HG02938 (cell line): ENCODE measurements at regions not wholly inside any gene's neighbourhood (a gene's known extent, or its start where the extent isn't known, plus 50 kb on each side); places are given as distances from the start of the nearest gene placed in this dataset.

ENCODE experiments used
- ATAC-seq: cut with Tn5 transposase; IDR thresholded peaks from one replicate; pipeline ENCODE4 v1.9.1; 2021; ENCODE audit warnings: mild to moderate bottlenecking, moderate library complexity; ENCODE audit not compliant: unreplicated experiment

DNA sequence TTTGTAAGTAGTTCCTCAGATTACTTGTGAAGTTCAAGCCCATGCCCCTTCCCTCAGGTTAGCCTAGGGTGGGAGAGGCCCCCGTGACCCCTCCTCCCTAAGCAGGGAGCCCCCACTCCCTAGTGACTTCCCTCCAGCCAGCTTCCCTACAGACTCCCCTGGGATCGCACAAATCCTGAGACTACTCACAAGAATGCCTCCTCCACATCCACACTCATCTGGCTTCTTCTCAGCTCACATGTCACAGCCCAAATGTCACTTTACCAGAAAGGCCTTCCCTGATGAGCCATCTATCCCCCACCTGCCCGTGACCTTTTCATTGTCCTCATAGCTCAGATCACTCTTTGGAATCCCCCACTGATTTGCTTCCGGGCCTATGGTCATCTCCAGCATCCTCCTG is 96.7 kb upstream of the ARAP3 start:
- no peak for ATAC-seq

DNA sequence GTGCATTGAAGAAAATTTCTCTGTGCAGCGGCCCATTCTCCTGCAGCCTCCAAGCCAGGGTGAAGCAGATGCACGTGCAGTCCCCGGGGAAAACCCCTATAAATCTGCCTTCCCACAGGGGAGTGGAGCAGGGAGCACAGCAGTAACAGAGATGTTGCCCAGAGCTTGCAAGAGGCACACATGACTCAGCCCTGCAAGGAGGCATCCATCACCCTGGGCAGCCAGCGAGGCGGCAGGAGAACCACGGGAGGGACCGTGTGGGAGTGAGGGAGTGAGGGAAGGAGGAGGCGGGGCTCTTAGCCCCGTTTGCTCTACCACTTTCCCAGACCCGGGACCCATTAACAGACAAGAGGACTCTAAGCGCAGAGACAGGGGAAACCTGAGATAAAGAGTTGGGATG is 96.2 kb upstream of the ARAP3 start:
- no peak for ATAC-seq

- ATAC-seq: no peak
Observed at GRCh38 chr5:141777711-141778110, 95.7 kb upstream of the ARAP3 start.

DNA sequence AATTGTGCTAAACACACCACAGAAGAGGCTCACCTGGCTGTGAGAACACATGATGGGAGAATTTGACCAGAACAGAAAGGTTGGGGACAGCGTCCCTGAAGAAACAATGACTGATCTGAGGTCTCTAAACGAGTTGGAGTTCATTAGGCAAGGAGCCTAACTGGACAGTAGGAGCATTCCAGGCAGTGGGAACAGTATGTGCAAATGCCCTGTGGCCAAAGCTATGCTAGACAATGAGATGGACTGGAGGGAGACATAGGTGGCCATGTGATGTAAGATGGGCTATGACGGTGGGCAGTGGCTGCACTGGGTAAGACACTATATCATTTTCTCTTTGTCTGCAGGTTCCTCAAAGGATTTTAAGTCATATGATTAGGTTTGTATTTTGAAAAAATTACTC is 95.1 kb upstream of the ARAP3 start:
- ATAC-seq: no peak

DNA sequence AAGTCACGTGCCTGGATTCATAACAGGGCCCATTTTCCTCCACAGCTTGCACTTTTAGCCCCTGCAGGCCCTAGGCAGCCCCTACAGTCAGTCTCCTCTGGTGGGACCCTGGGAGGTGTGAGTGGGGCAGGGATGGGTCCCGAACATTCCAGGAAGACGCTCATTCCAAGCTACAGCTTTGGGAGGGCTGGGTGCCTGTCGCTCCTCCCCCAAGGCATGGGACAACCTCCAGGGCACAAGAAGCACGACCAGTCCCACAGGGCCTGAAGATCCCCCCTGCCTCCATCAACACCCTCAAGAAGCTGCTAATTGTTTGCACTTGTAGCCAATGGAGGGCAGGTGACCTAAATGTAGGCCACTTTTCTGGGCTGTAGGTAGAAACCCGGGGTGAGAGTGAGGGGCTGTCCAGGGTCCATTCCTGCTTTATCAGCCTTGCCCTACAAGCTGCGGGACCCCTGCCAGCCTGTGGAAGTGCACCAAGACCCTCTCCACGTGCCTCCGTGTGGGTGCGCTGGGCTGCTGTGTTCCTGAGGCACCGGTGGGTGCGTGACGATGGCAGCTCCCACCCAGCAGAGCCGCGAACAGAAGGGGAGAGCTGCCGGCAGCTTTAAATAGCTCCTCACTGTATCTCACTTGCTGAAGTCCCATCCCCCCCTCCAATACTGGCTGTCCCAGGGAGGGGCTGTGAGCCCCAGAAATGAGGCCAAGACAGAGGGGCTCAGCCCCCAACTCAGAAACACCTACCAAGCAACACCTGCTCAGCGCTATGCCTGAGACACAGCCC is 91.9 kb upstream of the ARAP3 start:
- ATAC-seq: no peak

DNA sequence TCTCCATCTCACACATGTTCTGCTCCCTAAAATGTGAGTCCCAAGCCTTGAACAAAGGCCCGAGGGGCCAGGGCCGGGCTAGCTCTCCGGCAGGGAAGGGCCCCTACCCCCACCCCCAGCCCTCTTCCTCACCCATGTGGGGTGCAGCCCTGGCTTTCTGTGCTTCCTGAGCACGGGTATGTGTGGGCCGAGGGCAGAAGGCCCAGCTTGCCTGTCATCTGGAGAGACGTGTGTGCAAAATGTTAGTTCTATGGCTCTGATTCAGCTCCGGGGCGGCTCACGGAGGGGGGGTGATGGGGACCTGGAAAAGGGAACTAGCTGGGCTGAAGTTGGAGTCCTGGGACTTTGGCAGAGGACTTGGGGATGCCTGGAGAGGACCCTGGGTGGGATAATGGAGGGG is 90.3 kb upstream of the ARAP3 start:
- no peak for ATAC-seq

DNA sequence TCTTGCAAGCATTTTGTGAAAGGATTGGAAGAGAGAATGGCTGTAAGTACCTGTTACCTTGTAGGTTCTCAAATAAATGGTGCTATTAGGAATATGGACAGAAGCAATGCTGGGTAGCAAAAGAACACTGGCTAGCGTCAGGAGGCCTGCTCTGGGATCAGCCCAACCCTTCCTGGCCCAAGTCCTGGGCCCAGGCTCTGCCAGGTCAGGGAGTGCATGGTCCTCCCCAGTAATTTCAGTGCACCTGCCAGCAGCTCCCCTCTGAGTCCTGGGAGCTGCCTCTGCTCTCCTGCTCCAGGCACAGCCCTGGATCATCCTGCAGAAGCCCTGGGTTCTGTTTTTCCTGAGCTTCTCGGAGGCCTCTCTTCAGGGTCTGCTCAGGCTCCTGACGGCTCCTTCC is 89.5 kb upstream of the ARAP3 start:
- ATAC-seq: no peak

DNA sequence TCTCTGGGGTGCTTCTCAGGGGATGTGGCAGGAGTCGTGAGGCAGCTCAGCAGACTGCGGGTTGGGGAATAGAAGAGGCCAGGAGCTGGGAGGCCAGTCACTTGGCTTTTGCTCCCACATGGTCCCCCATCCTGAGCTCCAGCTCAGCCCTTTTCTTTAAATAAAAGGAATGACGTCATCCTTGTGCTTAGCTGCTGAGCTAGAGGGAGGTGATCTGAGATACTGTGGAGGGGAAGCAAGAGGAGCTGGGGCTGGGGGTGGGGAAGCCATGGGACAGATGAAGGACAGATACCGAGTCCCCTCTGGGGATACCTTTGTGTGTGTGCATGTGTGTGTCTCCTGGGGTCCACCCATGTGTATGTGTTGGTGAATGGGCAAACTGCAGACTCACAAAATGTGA is 89.0 kb upstream of the ARAP3 start:
- no peak for ATAC-seq

DNA sequence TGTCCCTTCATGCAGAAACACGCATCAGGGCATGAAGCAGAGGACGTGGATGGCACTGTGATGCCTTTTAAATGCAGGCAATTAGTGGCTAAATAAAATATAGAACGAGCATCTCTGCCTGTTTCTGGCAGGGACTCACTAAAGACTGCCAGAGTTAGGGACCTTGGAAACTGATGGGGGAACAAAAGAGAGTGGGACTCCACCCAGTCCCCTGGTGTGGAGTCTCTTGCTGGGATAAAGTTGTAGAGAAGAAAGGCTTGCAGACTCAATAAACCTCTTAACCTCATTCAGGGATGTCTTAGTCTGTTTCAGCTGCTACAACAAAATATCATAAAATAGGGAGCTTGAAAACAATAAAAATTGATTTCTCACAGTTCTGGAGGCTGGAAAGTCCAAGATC is 87.6 kb upstream of the ARAP3 start:
- no peak for ATAC-seq

GRCh38 chr5:141767671-141768070 is 85.6 kb upstream of the ARAP3 start:
- no peak for ATAC-seq

- ATAC-seq: no peak
Observed at GRCh38 chr5:141765896-141766551, 84.0 kb upstream of the ARAP3 start.

GRCh38 chr5:141763541-141763940 is 81.5 kb upstream of the ARAP3 start:
- no peak for ATAC-seq

GRCh38 chr5:141762790-141763368 is 80.8 kb upstream of the ARAP3 start:
- ATAC-seq: no peak

GRCh38 chr5:141762316-141762715 is 80.3 kb upstream of the ARAP3 start:
- ATAC-seq: no peak

DNA sequence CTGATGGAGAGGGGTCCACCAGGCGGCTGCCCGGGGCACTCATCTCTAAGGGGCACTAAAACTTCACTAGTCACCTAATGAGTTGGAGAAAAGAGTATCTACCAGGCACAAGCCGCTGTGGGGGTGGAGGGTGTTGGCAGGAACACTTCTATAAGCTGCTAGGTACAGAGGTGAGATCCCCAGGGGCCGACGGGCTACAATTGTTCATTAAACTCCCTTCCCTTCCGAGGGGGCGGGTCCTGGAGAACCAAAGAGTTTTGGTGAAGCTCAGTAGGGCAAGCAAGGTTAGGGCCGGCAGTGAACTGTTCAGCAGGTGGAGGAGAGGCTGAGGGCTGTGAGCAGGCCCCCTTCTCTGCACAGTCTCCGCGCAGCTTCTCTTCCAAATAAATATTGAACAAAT is 78.7 kb upstream of the ARAP3 start:
- ATAC-seq: no peak

GRCh38 chr5:141760193-141760592 is 78.2 kb upstream of the ARAP3 start:
- ATAC-seq: no peak

- no peak for ATAC-seq
Observed at GRCh38 chr5:141758310-141758998, 76.4 kb upstream of the ARAP3 start.

GRCh38 chr5:141757402-141757801 is 75.4 kb upstream of the ARAP3 start:
- no peak for ATAC-seq

DNA sequence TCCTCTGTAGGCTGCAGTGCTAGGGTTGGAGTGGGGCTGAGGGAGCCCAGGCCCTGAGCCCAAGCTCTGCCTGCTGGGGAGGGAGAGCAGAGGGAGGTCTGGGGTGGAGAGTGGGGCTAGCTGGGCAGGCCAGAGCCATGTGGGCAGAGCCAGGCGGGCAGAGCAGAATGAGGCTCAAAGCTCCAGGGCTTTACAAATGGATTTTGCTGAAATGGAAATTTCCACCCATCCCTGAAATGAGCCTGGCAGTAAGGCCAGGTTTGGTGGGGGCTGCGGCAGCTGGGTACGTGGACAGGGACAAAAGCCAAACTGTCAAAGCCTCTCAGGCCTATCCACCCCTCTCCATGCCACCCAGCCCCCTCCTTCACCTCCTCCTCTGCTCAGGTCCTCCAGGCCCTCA is 74.2 kb upstream of the ARAP3 start:
- ATAC-seq: no peak

DNA sequence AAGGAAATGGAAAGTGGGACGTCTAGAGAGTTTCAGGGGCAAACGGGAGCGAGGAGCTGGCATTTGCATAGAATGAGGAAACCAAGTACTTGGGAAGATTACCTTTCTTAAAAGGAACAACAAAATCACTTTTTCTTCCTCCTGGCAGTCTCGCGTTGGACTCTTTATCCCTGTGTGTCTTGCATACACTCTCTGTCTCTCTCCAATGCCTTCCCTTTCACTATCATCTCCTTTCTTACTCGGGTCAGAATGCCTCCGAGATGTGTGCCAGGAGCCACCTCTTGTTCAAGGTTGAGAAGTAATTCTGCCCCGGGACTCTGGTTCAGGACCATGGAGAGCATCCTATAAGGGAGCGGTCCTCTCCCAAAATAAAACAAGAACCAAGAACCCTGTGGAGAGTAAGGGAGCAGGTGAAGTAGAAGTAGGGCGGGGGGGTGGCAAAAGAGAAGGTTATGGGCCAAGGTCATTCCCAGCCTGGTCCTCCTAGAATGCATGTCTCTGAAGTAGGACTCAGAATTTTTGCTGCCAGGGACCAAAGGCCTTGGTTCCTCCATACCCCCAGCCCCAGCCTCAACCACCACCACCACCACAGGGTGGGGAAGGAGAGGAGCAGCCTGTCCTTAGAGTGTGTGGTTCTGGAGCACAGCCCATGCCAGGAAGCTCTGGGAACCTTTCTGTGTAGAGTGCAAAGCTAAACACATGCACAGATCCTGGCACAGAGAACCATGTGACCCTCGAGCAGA is 72.1 kb upstream of the ARAP3 start:
- ATAC-seq: no peak
